ENCODE measurements at regions not wholly inside any gene's neighbourhood (a gene's known extent, or its start where the extent isn't known, plus 50 kb on each side); places are given as distances from the start of the nearest gene placed in this dataset.

DNA sequence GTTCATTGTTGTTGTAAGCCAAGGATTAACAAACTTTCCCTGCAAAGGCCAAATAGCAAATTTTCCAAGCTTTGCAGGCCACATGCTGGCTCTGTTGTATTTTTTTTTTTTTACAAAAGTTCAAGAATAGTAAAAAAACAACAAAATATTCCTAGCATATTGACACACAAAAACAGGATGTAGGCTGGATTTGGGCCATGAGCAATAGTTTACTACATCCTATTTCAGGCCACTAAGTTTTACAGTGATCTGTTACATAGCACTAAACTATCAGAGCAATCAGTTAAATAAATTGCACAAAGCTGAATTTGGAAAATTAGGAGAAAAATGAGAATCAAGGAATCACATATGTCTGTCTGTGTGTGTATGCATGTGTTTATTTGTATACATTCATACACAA, 491.8 kb upstream of the GHITM start:
- DNase-seq (ENCODE audit: low read depth): no peak
- no peak overlapping the region for H3K4me3 ChIP-seq (ENCODE audit: low read depth, low read length)
- no peak for TF ChIP-seq CTCF (conservative IDR thresholded peaks at IDR 0.05; ENCODE audit: low read depth, low read length)

- DNase-seq (ENCODE audit: low read depth): no peak
- no peak for TF ChIP-seq CTCF (conservative IDR thresholded peaks at IDR 0.05; ENCODE audit: low read depth, low read length)
- no peak overlapping the region for H3K4me3 ChIP-seq (ENCODE audit: low read depth, low read length)
These were observed 491.1 kb upstream of the GHITM start for GRCh38 chr10:83648201-83648600.

DNA sequence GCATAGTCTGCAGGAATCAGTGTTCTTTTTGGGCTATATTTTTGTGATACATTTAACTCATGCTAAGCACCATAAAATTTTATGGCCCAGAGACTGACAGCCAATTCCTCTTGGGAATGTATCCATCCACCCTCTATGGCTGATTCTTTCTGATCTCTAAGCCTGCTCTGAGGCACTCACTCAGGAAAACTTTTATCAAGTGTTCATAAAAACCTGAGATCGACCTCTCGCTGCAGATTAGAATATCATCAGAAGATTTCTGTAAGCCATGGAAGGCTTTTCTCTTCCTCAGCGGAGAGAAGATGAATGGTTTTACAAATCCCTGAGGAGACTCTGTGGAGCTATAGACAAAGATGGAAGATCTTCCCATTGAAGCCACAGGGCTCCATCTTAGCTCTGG, 489.8 kb upstream of the GHITM start:
- no peak for TF ChIP-seq CTCF (conservative IDR thresholded peaks at IDR 0.05; ENCODE audit: low read depth, low read length)
- H3K4me3 ChIP-seq (ENCODE audit: low read depth, low read length): no peak overlapping the region
- no peak for DNase-seq (ENCODE audit: low read depth)

DNA sequence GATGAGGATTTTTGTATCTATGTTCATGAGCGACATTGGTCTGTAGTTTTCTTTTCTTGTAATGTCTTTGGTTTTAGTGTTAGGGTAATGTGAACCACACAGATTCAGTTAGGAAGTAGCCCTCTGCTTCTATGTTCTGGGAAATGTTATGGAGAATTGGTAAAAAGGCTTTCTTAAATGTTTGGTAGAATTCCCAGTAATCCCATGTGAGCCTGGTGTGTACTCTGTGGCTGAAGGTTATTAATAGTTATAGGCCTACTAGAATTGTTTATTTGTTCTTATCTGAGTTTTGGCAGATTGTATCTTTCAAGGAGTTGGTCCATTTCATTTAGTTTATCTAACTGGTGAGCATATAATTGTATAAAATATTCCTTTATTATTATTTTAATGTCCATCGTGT, 484.6 kb upstream of the GHITM start:
- DNase-seq (ENCODE audit: low read depth): no peak
- H3K4me3 ChIP-seq (ENCODE audit: low read depth, low read length): no peak overlapping the region
- no peak for TF ChIP-seq CTCF (conservative IDR thresholded peaks at IDR 0.05; ENCODE audit: low read depth, low read length)

DNA sequence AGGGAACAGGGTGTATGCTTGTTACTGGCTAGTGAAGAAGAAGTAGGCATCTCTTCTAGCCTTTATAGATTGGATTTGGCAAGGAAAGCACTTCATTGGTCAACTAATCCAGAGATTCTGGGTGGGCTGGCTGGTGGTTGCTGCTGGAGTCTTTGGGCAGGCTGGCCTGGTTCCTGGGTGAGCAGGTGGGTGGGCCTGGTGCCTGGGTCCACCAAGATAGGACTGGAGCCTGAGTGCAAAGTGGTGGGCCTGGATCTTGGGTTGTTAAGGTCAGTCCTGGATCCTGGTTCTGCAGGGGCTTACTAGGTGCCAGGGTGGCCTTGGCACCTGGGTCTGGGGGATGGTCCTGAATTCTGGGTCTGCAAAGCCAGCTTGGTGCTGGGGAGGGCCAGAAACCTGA, 482.4 kb upstream of the GHITM start:
- no peak for TF ChIP-seq CTCF (conservative IDR thresholded peaks at IDR 0.05; ENCODE audit: low read depth, low read length)
- DNase-seq (ENCODE audit: low read depth): no peak
- H3K4me3 ChIP-seq (ENCODE audit: low read depth, low read length): no peak overlapping the region

- no peak for TF ChIP-seq CTCF (conservative IDR thresholded peaks at IDR 0.05; ENCODE audit: low read depth, low read length)
- DNase-seq (ENCODE audit: low read depth): no peak
- no peak overlapping the region for H3K4me3 ChIP-seq (ENCODE audit: low read depth, low read length)
These were observed 481.8 kb upstream of the GHITM start for GRCh38 chr10:83657487-83657886.

DNA sequence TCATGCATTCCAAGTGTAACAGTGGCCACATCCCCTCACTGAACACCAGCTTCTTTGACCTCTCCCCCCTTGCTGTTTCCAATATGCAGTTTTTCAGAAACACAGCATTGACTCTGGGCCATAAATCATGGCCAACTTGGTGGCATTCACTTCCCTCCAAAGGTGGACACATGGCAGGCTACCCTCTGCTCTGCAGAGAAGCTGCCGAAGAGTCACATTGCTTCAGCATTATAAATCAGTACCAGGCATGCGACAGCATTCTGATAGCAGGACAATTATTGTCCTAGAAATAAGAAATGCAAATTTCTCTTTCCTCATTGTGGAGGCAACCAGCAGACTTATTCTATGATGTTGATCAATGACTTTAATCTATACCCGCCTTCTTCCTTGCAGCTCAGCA, 475.4 kb upstream of the GHITM start:
- DNase-seq (ENCODE audit: low read depth): no peak
- H3K4me3 ChIP-seq (ENCODE audit: low read depth, low read length): no peak overlapping the region
- no peak for TF ChIP-seq CTCF (conservative IDR thresholded peaks at IDR 0.05; ENCODE audit: low read depth, low read length)
